HFF-Myc (cell line): ENCODE measurements at regions not wholly inside any gene's neighbourhood (a gene's known extent, or its start where the extent isn't known, plus 50 kb on each side); places are given as distances from the start of the nearest gene placed in this dataset.

ENCODE experiments used
- DNase-seq: peaks from one replicate; pipeline ENCODE4 v3.0.0-alpha.2; 2011; ENCODE audit warnings: low read depth; ENCODE audit errors: extremely low read depth
- H3K4me3 ChIP-seq: replicated peaks from 2 replicates; pipeline ENCODE4 v1.5.1; 2011; ENCODE audit warnings: low read depth, mild to moderate bottlenecking, control low read depth, low read length
- CTCF ChIP-seq: IDR thresholded peaks from 2 replicates; pipeline ENCODE4 v1.5.1; 2012; ENCODE audit warnings: mild to moderate bottlenecking, low read depth, low read length, control low read depth; ENCODE audit errors: missing control alignments

- no peak for TF ChIP-seq CTCF
- H3K4me3 ChIP-seq = no peak overlapping the region
- DNase-seq = no peak
Measured at GRCh38 chr12:3994500-3994899, 121.3 kb upstream of the PARP11 start.

GRCh38 chr12:3992945-3993344, 119.7 kb upstream of the PARP11 start:
- no peak overlapping the region for H3K4me3 ChIP-seq
- DNase-seq = no peak

GRCh38 chr12:3991798-3992580, 118.8 kb upstream of the PARP11 start:
- no peak for DNase-seq

More at GRCh38 chr12:3992945-3993344, 119.7 kb upstream of the PARP11 start:
- no peak for TF ChIP-seq CTCF

GRCh38 chr12:3990501-3991280, 117.5 kb upstream of the PARP11 start:
- no peak for DNase-seq
- H3K4me3 ChIP-seq = no peak overlapping the region
- TF ChIP-seq CTCF = no peak

More at GRCh38 chr12:3991798-3992580, 118.8 kb upstream of the PARP11 start:
- no peak overlapping the region for H3K4me3 ChIP-seq
- no peak for TF ChIP-seq CTCF

GRCh38 chr12:3989218-3989550, 116.0 kb upstream of the PARP11 start:
- TF ChIP-seq CTCF = no peak
- no peak for DNase-seq
- no peak overlapping the region for H3K4me3 ChIP-seq

- no peak overlapping the region for H3K4me3 ChIP-seq
- no peak for TF ChIP-seq CTCF
- DNase-seq = no peak
Measured at GRCh38 chr12:3988519-3989217, 115.5 kb upstream of the PARP11 start.
